NCI-H748 treated with DMSO at 0.1 percent for 48 hours (cell line): ENCODE measurements at regions not wholly inside any gene's neighbourhood (a gene's known extent, or its start where the extent isn't known, plus 50 kb on each side); places are given as distances from the start of the nearest gene placed in this dataset.

ENCODE experiments used
- DNase-seq: peaks from one replicate; lab custom pipeline; 2025; lab: John Stamatoyannopoulos, UW

GRCh38 chr15:67892559-67893377, 52.9 kb upstream of the RNU6-1 start:
- no peak for DNase-seq

- DNase-seq, result no peak
Measured at GRCh38 chr15:67895237-67895636, 55.4 kb upstream of the RNU6-1 start.

GRCh38 chr15:67897646-67898339, 57.9 kb upstream of the RNU6-1 start:
- no peak for DNase-seq

- DNase-seq, result no peak
Measured at GRCh38 chr15:67899596-67900283, 59.9 kb upstream of the RNU6-1 start.

- DNase-seq, result no peak
Measured at GRCh38 chr15:67900621-67901147, 60.8 kb upstream of the RNU6-1 start.

GRCh38 chr15:67901922-67902321, 62.1 kb upstream of the RNU6-1 start:
- DNase-seq, result no peak

- no peak for DNase-seq
Measured at GRCh38 chr15:67902579-67903009, 62.7 kb upstream of the RNU6-1 start.

GRCh38 chr15:67903708-67904107, 63.9 kb upstream of the RNU6-1 start:
- no peak for DNase-seq

- no peak for DNase-seq
Measured at GRCh38 chr15:67905628-67906027, 65.8 kb upstream of the RNU6-1 start.

- no peak for DNase-seq
Measured at GRCh38 chr15:67906382-67906781, 66.5 kb upstream of the RNU6-1 start.

- no peak for DNase-seq
Measured at GRCh38 chr15:67907184-67907723, 67.4 kb upstream of the RNU6-1 start.

- no peak for DNase-seq
Measured at GRCh38 chr15:67908756-67909155, 68.9 kb upstream of the RNU6-1 start.

- DNase-seq, result no peak
Measured at GRCh38 chr15:67911727-67912126, 71.9 kb upstream of the RNU6-1 start.

GRCh38 chr15:67914028-67914427, 74.2 kb upstream of the RNU6-1 start:
- no peak for DNase-seq

- no peak for DNase-seq
Measured at GRCh38 chr15:67914537-67915460, 75.0 kb upstream of the RNU6-1 start.

GRCh38 chr15:67915461-67916374, 75.9 kb upstream of the RNU6-1 start:
- peak; percentile 84 for DNase-seq

GRCh38 chr15:67916565-67916964, 76.7 kb upstream of the RNU6-1 start:
- DNase-seq, result no peak

GRCh38 chr15:67917037-67917436, 77.2 kb upstream of the RNU6-1 start:
- no peak for DNase-seq

- no peak for DNase-seq
Measured at GRCh38 chr15:67917636-67918035, 77.8 kb upstream of the RNU6-1 start.

GRCh38 chr15:67918205-67918861, 78.5 kb upstream of the RNU6-1 start:
- DNase-seq, result no peak
